ENCODE measurements at regions not wholly inside any gene's neighbourhood (a gene's known extent, or its start where the extent isn't known, plus 50 kb on each side); places are given as distances from the start of the nearest gene placed in this dataset.
"Not testable (repeated sequence)": the region's sequence is repeated elsewhere in the genome, so short reads cannot be mapped to it uniquely, and the experiment has no call there.

DNA sequence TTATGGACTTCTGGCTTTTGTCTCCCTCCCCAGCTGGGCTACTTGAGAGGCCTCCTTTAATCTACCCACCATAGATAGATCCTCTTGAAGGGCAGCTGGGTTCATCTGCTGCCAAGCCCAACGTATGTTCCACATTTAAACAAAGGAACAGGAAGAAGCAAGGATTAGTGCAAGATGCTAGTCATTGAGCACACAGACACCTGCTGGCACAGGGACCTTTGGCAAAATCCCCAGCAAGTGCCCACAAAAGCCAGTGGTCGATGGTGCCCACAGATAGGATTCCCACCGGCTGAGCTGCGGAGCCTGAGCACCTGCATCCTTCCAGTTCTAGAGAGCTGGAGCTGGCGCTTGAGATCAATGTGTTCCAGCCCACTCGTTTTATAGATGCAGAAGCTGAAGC lies 57.7 kb upstream of the SHB start:
- WGBS (ENCODE audit: insufficient coverage), result 66% methylated on average over 4 of the region's 6 CpGs

DNA sequence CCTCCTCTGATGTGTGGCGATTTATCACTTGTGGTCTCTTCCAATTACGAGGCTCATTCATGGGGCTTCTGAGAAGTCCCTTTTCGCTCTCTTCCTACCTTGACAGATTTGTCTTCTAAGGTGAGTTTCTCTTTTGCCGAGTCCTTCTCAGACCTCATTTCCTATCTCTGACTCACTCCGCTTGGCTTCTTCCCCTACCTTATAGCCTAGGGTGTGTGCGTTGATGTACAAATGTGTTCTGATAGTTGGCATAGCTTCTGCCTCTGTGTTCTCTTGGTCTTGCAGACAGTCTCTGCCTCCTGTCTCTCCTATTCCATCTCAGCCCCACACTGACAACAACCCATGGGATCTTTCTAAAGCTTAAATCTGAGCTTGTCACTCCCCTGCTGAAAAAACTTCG lies 56.9 kb upstream of the SHB start:
- Histone ChIP-seq H3K27ac (ENCODE audit: low read length) (no peak overlapping the region), H3K36me3 (ENCODE audit: control insufficient read depth, insufficient read depth, low read length) (no peaks in the 10 kb centered on the region), H3K9me3 (replicated peaks; ENCODE audit: control insufficient read depth, low read depth, low read length) (no peaks in the 10 kb centered on the region), H3K27me3 (ENCODE audit: control insufficient read depth, insufficient read depth, low read length) (peaks cover 3% of the 10 kb centered on the region), H3K4me1 (ENCODE audit: control insufficient read depth, insufficient read depth, low read length) (peaks cover 2% of the 10 kb centered on the region), H3K4me3 (ENCODE audit: low read length) (no peak overlapping the region)
- no peak for DNase-seq
- 89% methylated on average over 4 of the region's 7 CpGs for WGBS (ENCODE audit: insufficient coverage)

More for the DNA sequence above, 57.7 kb upstream of the SHB start:
- Histone ChIP-seq H3K27me3 (ENCODE audit: control insufficient read depth, insufficient read depth, low read length) (peaks cover 3% of the 10 kb centered on the region), H3K4me3 (ENCODE audit: low read length) (no peak overlapping the region), H3K36me3 (ENCODE audit: control insufficient read depth, insufficient read depth, low read length) (no peaks in the 10 kb centered on the region), H3K27ac (ENCODE audit: low read length) (no peak overlapping the region), H3K4me1 (ENCODE audit: control insufficient read depth, insufficient read depth, low read length) (peaks cover 2% of the 10 kb centered on the region), H3K9me3 (replicated peaks; ENCODE audit: control insufficient read depth, low read depth, low read length) (no peaks in the 10 kb centered on the region)
- DNase-seq, result no peak

- not testable (repeated sequence) for DNase-seq; H3K4me3 ChIP-seq (ENCODE audit: low read length); H3K4me1 ChIP-seq (ENCODE audit: control insufficient read depth, insufficient read depth, low read length); H3K27ac ChIP-seq (ENCODE audit: low read length); H3K27me3 ChIP-seq (ENCODE audit: control insufficient read depth, insufficient read depth, low read length); H3K9me3 ChIP-seq (replicated peaks; ENCODE audit: control insufficient read depth, low read depth, low read length); H3K36me3 ChIP-seq (ENCODE audit: control insufficient read depth, insufficient read depth, low read length)
- WGBS (ENCODE audit: insufficient coverage), result no CpG with 5 or more reads among the region's 1 CpG
Observed at GRCh38 chr9:38123359-38123758, 54.3 kb upstream of the SHB start.

- DNase-seq, result no peak
- Histone ChIP-seq H3K4me1 (ENCODE audit: control insufficient read depth, insufficient read depth, low read length) (peaks cover 7% of the 10 kb centered on the region), H3K27ac (ENCODE audit: low read length) (no peak overlapping the region), H3K4me3 (ENCODE audit: low read length) (no peak overlapping the region), H3K27me3 (ENCODE audit: control insufficient read depth, insufficient read depth, low read length) (peaks cover 3% of the 10 kb centered on the region), H3K9me3 (replicated peaks; ENCODE audit: control insufficient read depth, low read depth, low read length) (no peaks in the 10 kb centered on the region), H3K36me3 (ENCODE audit: control insufficient read depth, insufficient read depth, low read length) (no peaks in the 10 kb centered on the region)
- whole genome bisulfite sequencing (ENCODE audit: insufficient coverage), result 95% methylated on average over 3 of the region's 6 CpGs
Observed at GRCh38 chr9:38120961-38121360, 51.9 kb upstream of the SHB start.

DNA sequence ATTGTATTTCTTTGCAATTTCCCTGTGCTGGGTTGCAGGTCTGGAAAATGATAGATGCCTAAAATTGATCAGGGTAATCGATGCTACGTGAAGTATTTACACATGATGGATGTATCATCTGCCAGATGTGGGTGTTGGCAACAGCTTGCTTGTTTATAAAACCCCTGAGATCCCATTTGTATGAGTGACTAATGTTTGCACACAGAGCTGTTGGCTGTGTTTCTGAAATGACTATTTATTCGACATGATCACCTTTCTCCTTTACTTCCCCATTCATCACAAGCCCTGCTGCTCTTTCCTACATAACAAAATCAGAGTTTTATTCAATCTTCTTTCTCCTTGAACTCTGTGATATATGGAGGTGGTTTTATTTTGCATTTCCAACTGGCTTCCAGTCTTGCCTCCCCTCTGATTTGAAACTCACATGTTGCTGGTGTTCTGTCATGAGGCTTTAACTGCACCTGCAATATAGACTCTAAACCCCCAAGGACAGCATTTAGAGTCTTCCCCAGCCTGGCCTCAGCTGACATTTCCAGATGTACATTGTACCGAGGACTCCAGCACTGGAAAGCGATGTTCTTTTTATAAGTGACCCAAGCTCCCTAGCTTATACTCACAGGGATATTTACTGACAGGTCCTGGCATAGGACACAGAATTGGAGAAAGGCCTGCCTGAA lies 50.7 kb upstream of the SHB start:
- H3K4me3 ChIP-seq (ENCODE audit: low read length), result no peak overlapping the region
- no peak overlapping the region for H3K27ac ChIP-seq (ENCODE audit: low read length)
- WGBS (ENCODE audit: insufficient coverage), result 20% methylated on average over 2 of the region's 5 CpGs
- DNase-seq, result peak; percentile 72
- no peaks in the 10 kb centered on the region for H3K9me3 ChIP-seq (replicated peaks; ENCODE audit: control insufficient read depth, low read depth, low read length)
- no peaks in the 10 kb centered on the region for H3K36me3 ChIP-seq (ENCODE audit: control insufficient read depth, insufficient read depth, low read length)
- peaks cover 7% of the 10 kb centered on the region for H3K4me1 ChIP-seq (ENCODE audit: control insufficient read depth, insufficient read depth, low read length)
- no peaks in the 10 kb centered on the region for H3K27me3 ChIP-seq (ENCODE audit: control insufficient read depth, insufficient read depth, low read length)

- no peak overlapping the region for H3K4me3 ChIP-seq (ENCODE audit: low read length)
- no peak overlapping the region for H3K27ac ChIP-seq (ENCODE audit: low read length)
- peaks cover 7% of the 10 kb centered on the region for H3K4me1 ChIP-seq (ENCODE audit: control insufficient read depth, insufficient read depth, low read length)
- H3K9me3 ChIP-seq (replicated peaks; ENCODE audit: control insufficient read depth, low read depth, low read length), result no peaks in the 10 kb centered on the region
- no peaks in the 10 kb centered on the region for H3K36me3 ChIP-seq (ENCODE audit: control insufficient read depth, insufficient read depth, low read length)
- H3K27me3 ChIP-seq (ENCODE audit: control insufficient read depth, insufficient read depth, low read length), result no peaks in the 10 kb centered on the region
- WGBS (ENCODE audit: insufficient coverage), result 75% methylated on average over 6 of the region's 8 CpGs
- no peak for DNase-seq
Observed at GRCh38 chr9:38118862-38119438, 49.9 kb upstream of the SHB start.

All from muscle of leg (tissue), 3 donors.